Parathyroid adenoma (tissue), 2 donors: ENCODE measurements at regions not wholly inside any gene's neighbourhood (a gene's known extent, or its start where the extent isn't known, plus 50 kb on each side); places are given as distances from the start of the nearest gene placed in this dataset.

Experiments
- H2AFZ ChIP-seq: fragments of 300-600 bp; sonication (generic); one replicate; pipeline ENCODE4 v1.7.0; 2017; ENCODE audit warnings: antibody characterized with exemption, mild to moderate bottlenecking
- H3K27ac ChIP-seq: fragments of 300-600 bp; sonication (generic); one replicate; pipeline ENCODE4 v1.7.0; 2017
- H3K27me3 ChIP-seq: fragments of 300-600 bp; sonication (generic); one replicate; pipeline ENCODE4 v1.7.0; 2017; ENCODE audit warnings: low read length; ENCODE audit not compliant: control insufficient read depth, insufficient read depth
- H3K36me3 ChIP-seq: fragments of 300-600 bp; sonication (generic); one replicate; pipeline ENCODE4 v1.7.0; 2017; ENCODE audit warnings: low read length; ENCODE audit not compliant: control insufficient read depth, insufficient read depth
- H3K4me1 ChIP-seq: fragments of 300-600 bp; sonication (generic); one replicate; pipeline ENCODE4 v1.7.0; 2017; ENCODE audit warnings: control low read depth
- H3K4me2 ChIP-seq: fragments of 300-600 bp; sonication (generic); one replicate; pipeline ENCODE4 v1.7.0; 2017; ENCODE audit warnings: low read length
- H3K4me3 ChIP-seq: fragments of 300-600 bp; sonication (generic); one replicate; pipeline ENCODE4 v1.7.0; 2017; ENCODE audit warnings: low read depth, low read length
- H3K79me2 ChIP-seq: fragments of 300-600 bp; sonication (generic); one replicate; pipeline ENCODE4 v1.7.0; 2017; ENCODE audit warnings: control low read depth
- H3K9ac ChIP-seq: fragments of 300-600 bp; sonication (generic); one replicate; pipeline ENCODE4 v1.7.0; 2017; ENCODE audit warnings: mild to moderate bottlenecking
- H3K9me3 ChIP-seq: fragments of 300-600 bp; sonication (generic); one replicate; pipeline ENCODE4 v1.7.0; 2017; ENCODE audit warnings: low read length; ENCODE audit not compliant: control insufficient read depth
- TF ChIP-seq, protein P1 (sequence below): fragments of 300-600 bp; sonication (generic); IDR thresholded peaks from one replicate; pipeline ENCODE4 v1.7.0; 2017; ENCODE audit warnings: antibody characterized with exemption, mild to moderate bottlenecking
- donor health status: primary hyperparathyroidism.

GRCh38 chr3:102141928-102142239 is 292.6 kb downstream of the NFKBIZ start:
- Histone ChIP-seq H2AFZ (no peak overlapping the region), H3K27me3 (no peaks in the 10 kb centered on the region), H3K4me1 (no peaks in the 10 kb centered on the region), H3K27ac (no peak overlapping the region), H3K36me3 (no peaks in the 10 kb centered on the region), H3K4me3 (no peak overlapping the region), H3K9me3 (no peaks in the 10 kb centered on the region), H3K4me2 (no peak overlapping the region), H3K9ac (no peak overlapping the region), H3K79me2 (no peaks in the 10 kb centered on the region)
- TF ChIP-seq, protein P1, sequence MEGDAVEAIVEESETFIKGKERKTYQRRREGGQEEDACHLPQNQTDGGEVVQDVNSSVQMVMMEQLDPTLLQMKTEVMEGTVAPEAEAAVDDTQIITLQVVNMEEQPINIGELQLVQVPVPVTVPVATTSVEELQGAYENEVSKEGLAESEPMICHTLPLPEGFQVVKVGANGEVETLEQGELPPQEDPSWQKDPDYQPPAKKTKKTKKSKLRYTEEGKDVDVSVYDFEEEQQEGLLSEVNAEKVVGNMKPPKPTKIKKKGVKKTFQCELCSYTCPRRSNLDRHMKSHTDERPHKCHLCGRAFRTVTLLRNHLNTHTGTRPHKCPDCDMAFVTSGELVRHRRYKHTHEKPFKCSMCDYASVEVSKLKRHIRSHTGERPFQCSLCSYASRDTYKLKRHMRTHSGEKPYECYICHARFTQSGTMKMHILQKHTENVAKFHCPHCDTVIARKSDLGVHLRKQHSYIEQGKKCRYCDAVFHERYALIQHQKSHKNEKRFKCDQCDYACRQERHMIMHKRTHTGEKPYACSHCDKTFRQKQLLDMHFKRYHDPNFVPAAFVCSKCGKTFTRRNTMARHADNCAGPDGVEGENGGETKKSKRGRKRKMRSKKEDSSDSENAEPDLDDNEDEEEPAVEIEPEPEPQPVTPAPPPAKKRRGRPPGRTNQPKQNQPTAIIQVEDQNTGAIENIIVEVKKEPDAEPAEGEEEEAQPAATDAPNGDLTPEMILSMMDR, result no peak

- H3K4me3 ChIP-seq, result no peak overlapping the region
- no peaks in the 10 kb centered on the region for H3K79me2 ChIP-seq
- H3K4me1 ChIP-seq, result no peaks in the 10 kb centered on the region
- no peaks in the 10 kb centered on the region for H3K36me3 ChIP-seq
- no peaks in the 10 kb centered on the region for H3K27me3 ChIP-seq
- H3K4me2 ChIP-seq, result no peak overlapping the region
- H3K9me3 ChIP-seq, result no peaks in the 10 kb centered on the region
- H3K27ac ChIP-seq, result no peak overlapping the region
- TF ChIP-seq, protein P1, result no peak
- no peak overlapping the region for H2AFZ ChIP-seq
- H3K9ac ChIP-seq, result no peak overlapping the region
Measured at GRCh38 chr3:102142379-102143060, 292.3 kb upstream of the ZPLD1 start.

GRCh38 chr3:102143536-102143935 is 291.3 kb upstream of the ZPLD1 start:
- no peak overlapping the region for H3K27ac ChIP-seq

DNA sequence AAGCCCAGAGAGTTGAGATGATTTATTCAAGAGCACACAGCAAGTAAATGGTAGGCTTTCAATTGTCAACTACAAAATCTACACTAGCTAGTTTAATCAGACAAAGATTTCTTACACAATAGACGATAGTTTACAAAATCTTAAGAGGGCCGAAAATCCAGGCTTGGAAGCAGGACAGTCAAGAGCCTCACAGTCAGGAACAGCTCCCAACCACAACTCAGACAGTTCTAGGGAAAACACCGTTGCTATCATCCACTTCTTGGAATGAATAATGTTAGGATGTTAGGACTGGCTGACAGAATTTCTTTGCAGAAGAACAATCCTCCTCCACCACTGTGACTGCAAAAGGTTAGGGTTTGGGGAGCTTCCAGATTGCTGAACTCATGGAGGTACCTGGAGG is 290.8 kb upstream of the ZPLD1 start:
- H3K27me3 ChIP-seq, result no peaks in the 10 kb centered on the region
- no peaks in the 10 kb centered on the region for H3K36me3 ChIP-seq
- no peak overlapping the region for H3K9ac ChIP-seq
- no peaks in the 10 kb centered on the region for H3K4me1 ChIP-seq
- H3K4me3 ChIP-seq, result no peak overlapping the region
- H3K9me3 ChIP-seq, result no peaks in the 10 kb centered on the region
- TF ChIP-seq, protein P1, result no peak
- H2AFZ ChIP-seq, result no peak overlapping the region
- H3K27ac ChIP-seq, result no peak overlapping the region
- H3K4me2 ChIP-seq, result no peak overlapping the region
- H3K79me2 ChIP-seq, result no peaks in the 10 kb centered on the region

More at GRCh38 chr3:102143536-102143935, 291.3 kb upstream of the ZPLD1 start:
- Histone ChIP-seq H3K9me3 (no peaks in the 10 kb centered on the region), H3K4me2 (no peak overlapping the region), H3K4me1 (no peaks in the 10 kb centered on the region), H3K27me3 (no peaks in the 10 kb centered on the region), H3K36me3 (no peaks in the 10 kb centered on the region), H3K79me2 (no peaks in the 10 kb centered on the region), H3K4me3 (no peak overlapping the region), H3K9ac (no peak overlapping the region), H2AFZ (no peak overlapping the region)
- TF ChIP-seq, protein P1, result no peak
